ENCODE measurements at regions not wholly inside any gene's neighbourhood (a gene's known extent, or its start where the extent isn't known, plus 50 kb on each side); places are given as distances from the start of the nearest gene placed in this dataset.
A peak's percentile ranks its signal among the peaks of the same experiment; 100 is the strongest.

DNA sequence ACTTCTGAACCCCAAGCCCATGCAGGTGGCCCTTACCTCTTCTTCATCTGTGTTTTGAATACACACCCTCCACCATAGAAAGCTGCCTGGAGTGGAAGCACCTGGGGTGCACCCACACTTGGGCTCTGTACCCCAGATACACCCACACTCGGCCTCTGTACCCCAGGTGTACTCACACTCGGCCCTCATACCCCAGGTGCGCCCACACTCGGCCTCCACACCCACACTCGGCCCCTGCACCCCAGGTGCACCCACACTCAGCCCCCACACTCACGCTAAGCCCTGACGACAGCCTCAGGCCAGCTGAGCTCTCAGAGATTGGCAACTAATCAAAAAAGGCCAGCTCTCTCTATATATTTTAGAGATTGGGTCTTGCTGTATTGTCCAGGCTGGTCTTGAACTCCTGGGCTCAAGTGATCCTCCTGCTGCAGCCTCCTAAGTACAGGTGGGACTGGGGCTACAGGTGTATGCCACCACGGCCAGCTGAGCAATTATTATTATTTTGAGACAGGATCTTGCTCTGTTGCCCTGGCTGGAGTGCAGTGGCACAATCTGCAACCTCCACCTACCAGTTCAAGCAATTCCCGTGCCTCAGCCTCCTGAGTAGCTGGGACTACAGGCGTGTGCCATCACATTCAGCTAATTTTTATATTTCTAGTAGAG is 68.9 kb downstream of the PEX11G start:
- H3K9me3 ChIP-seq: no peaks in the 10 kb centered on the region
- H3K27ac ChIP-seq: peak overlapping the region; percentile 30
- H3K4me3 ChIP-seq: no peak overlapping the region
- peaks cover 29% of the 10 kb centered on the region for H3K4me1 ChIP-seq
- no peaks in the 10 kb centered on the region for H3K27me3 ChIP-seq
- TF ChIP-seq, protein P1, sequence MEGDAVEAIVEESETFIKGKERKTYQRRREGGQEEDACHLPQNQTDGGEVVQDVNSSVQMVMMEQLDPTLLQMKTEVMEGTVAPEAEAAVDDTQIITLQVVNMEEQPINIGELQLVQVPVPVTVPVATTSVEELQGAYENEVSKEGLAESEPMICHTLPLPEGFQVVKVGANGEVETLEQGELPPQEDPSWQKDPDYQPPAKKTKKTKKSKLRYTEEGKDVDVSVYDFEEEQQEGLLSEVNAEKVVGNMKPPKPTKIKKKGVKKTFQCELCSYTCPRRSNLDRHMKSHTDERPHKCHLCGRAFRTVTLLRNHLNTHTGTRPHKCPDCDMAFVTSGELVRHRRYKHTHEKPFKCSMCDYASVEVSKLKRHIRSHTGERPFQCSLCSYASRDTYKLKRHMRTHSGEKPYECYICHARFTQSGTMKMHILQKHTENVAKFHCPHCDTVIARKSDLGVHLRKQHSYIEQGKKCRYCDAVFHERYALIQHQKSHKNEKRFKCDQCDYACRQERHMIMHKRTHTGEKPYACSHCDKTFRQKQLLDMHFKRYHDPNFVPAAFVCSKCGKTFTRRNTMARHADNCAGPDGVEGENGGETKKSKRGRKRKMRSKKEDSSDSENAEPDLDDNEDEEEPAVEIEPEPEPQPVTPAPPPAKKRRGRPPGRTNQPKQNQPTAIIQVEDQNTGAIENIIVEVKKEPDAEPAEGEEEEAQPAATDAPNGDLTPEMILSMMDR (IDR thresholded peaks at IDR 0.05): no peak
- no peak for ATAC-seq
- intact Hi-C loops (cut with DNase I): no loop called here
- DNase-seq: no peak
- H3K36me3 ChIP-seq: no peaks in the 10 kb centered on the region

DNA sequence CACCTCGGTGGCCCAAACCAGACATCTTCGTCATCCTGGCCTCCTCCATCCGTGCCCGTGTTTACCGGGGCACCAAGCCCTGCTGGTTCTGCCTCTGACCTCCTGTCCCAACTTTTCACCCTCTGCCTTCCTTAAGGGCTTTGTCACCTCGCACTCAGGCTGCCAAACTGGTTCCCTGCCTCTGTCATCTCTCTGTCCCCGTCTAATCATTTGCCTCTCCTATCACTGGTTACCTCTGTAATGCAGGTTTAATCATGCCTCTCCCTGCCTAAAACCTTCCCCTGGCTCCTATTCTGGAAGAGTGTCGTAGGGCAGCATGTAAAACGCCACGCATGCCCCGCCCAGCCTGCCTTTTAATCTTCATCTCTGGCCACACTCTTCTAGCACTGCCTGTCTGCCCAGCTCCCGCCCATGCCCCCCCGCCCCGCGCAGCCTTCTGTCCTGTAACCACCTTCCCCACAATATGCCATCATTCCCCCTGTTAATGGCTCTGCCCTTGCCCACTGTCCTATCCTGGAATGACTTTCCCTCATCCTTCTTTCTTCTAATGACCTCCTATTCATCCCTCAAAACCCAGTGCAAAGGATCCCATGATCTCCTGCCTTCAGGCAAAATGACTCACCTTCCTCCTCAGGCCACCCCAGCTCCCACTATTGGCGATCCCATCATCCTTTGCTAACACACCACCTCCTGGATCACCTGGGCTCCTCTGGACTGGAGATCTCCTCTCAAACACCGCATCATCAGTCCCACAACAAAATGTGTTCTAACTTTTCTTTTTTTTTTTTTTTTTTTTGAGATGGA is 66.7 kb downstream of the PEX11G start:
- no peak for DNase-seq
- H3K4me3 ChIP-seq: no peak overlapping the region
- no peaks in the 10 kb centered on the region for H3K27me3 ChIP-seq
- intact Hi-C loops (cut with DNase I): no loop called here
- no peak for ATAC-seq
- peaks cover 24% of the 10 kb centered on the region for H3K4me1 ChIP-seq
- TF ChIP-seq, protein P1 (IDR thresholded peaks at IDR 0.05): no peak
- no peaks in the 10 kb centered on the region for H3K9me3 ChIP-seq
- H3K27ac ChIP-seq: no peak overlapping the region
- H3K36me3 ChIP-seq: no peaks in the 10 kb centered on the region

Data from upper lobe of right lung (tissue), 1 donor.